ENCODE measurements at regions not wholly inside any gene's neighbourhood (a gene's known extent, or its start where the extent isn't known, plus 50 kb on each side); places are given as distances from the start of the nearest gene placed in this dataset.

DNA sequence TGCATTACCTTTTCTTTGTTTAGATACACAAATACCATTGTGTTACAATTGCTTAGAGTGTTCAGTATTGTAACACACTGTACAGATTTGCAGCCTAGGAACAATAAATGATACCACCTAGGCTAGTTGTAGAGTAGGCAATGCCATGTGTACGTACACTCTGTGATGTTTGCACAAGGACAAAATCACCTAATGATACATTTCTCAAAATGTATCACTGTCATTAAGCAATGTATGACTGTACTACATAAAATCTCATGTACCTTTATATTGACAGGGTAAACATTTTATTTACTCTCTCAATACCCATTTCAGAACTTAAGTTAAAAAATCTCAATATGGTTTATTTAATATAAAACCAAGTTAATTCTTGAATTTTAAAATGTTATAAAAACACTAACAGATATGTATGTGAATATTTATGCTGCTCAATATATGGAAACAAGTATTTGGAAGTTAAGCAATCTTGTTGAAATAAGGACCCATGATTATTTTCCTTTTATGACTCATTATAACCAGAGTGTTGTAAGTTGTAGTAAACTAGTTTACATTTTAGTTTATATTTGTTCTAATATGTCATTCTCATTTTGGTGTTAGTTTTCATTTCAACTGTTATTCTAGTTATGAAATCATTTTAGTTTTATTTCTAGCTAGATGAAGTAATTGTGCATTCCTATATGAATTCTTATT, 409.2 kb downstream of the TLL1 start:
- Histone ChIP-seq H3K27me3 (replicated peaks; ENCODE audit: control insufficient read depth, insufficient read depth, low read length) (no peaks in the 10 kb centered on the region), H3K4me3 (ENCODE audit: low read depth, low read length) (no peak overlapping the region), H3K36me3 (ENCODE audit: control insufficient read depth, insufficient read depth, low read length) (no peaks in the 10 kb centered on the region), H3K4me1 (no peaks in the 10 kb centered on the region), H3K9me3 (no peaks in the 10 kb centered on the region)
- Mint-ChIP-seq H3K27ac (ENCODE audit: unreplicated experiment) (no peak overlapping the region), H3K4me3 (ENCODE audit: unreplicated experiment) (no peak overlapping the region), H3K27me3 (ENCODE audit: insufficient read depth, unreplicated experiment) (no peaks in the 10 kb centered on the region), H3K4me1 (ENCODE audit: low read depth, unreplicated experiment) (no peaks in the 10 kb centered on the region), H3K36me3 (ENCODE audit: insufficient read depth, unreplicated experiment) (no peaks in the 10 kb centered on the region), H3K9me3 (ENCODE audit: unreplicated experiment) (no peaks in the 10 kb centered on the region)
- no peak for DNase-seq
- ChIA-PET CTCF (no interaction called here), POLR2A (no interaction called here)
- no TSS peak for BruUV-seq (replicated peaks)
- intact Hi-C loops (cut with micrococcal nuclease; ENCODE audit: unreplicated experiment), result no loop called here
- TF ChIP-seq, protein P1, sequence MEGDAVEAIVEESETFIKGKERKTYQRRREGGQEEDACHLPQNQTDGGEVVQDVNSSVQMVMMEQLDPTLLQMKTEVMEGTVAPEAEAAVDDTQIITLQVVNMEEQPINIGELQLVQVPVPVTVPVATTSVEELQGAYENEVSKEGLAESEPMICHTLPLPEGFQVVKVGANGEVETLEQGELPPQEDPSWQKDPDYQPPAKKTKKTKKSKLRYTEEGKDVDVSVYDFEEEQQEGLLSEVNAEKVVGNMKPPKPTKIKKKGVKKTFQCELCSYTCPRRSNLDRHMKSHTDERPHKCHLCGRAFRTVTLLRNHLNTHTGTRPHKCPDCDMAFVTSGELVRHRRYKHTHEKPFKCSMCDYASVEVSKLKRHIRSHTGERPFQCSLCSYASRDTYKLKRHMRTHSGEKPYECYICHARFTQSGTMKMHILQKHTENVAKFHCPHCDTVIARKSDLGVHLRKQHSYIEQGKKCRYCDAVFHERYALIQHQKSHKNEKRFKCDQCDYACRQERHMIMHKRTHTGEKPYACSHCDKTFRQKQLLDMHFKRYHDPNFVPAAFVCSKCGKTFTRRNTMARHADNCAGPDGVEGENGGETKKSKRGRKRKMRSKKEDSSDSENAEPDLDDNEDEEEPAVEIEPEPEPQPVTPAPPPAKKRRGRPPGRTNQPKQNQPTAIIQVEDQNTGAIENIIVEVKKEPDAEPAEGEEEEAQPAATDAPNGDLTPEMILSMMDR (IDR thresholded peaks at IDR 0.05; ENCODE audit: insufficient read depth in 1 of 2, low read depth in 1 of 2, low read length in 1 of 2, severe bottlenecking in 1 of 2, unreplicated experiment in 1 of 2), result no peak

DNA sequence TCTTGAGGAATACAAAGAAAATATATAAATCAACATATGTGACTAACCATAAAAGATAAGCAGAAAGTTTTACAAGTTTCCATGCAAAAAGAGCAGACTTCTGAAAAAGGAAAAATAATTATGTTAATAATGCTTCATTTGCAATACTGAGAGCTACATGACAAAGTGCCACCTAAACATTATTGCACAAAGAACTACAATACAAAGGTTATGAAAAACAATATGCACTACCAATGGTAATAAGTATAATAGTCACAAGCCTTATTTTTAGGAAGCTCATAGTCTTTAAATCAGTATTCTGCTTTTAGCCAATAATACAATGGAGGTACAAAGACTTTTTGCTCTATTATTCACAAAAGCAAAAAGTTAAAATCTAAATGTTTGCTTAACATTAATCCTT, 411.2 kb downstream of the TLL1 start:
- Histone ChIP-seq H3K36me3 (ENCODE audit: control insufficient read depth, insufficient read depth, low read length) (no peaks in the 10 kb centered on the region), H3K4me1 (no peaks in the 10 kb centered on the region), H3K9me3 (no peaks in the 10 kb centered on the region), H3K27me3 (replicated peaks; ENCODE audit: control insufficient read depth, insufficient read depth, low read length) (no peaks in the 10 kb centered on the region), H3K4me3 (ENCODE audit: low read depth, low read length) (no peak overlapping the region)
- ChIA-PET CTCF (no interaction called here), POLR2A (no interaction called here)
- intact Hi-C loops (cut with micrococcal nuclease; ENCODE audit: unreplicated experiment), result no loop called here
- BruUV-seq (replicated peaks), result no TSS peak
- DNase-seq, result no peak
- no peaks in the 10 kb centered on the region for H3K27me3 Mint-ChIP-seq (ENCODE audit: insufficient read depth, unreplicated experiment)
- no peaks in the 10 kb centered on the region for H3K4me1 Mint-ChIP-seq (ENCODE audit: low read depth, unreplicated experiment)
- TF ChIP-seq, protein P1 (IDR thresholded peaks at IDR 0.05; ENCODE audit: insufficient read depth in 1 of 2, low read depth in 1 of 2, low read length in 1 of 2, severe bottlenecking in 1 of 2, unreplicated experiment in 1 of 2), result no peak
- H3K27ac Mint-ChIP-seq (ENCODE audit: unreplicated experiment), result no peak overlapping the region
- H3K9me3 Mint-ChIP-seq (ENCODE audit: unreplicated experiment), result no peaks in the 10 kb centered on the region
- no peaks in the 10 kb centered on the region for H3K36me3 Mint-ChIP-seq (ENCODE audit: insufficient read depth, unreplicated experiment)
- no peak overlapping the region for H3K4me3 Mint-ChIP-seq (ENCODE audit: unreplicated experiment)

DNA sequence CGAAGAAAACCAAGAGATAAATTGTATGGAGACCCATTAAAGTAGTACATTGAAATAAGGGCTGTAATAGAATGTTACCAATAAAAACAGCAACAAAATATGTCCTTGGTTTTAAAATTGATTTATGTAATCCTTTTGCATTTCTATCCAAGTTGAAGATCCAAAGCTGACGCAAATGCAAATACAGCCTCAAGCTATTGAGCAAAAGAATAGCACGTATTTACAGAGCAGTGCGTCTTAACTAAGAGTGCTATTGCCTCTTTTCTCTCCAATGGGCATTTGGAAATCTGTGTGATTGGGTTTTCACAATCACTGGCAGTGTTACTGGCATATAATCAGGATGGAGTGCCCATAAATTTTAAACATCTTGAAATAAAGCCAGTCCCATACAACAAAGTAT, 417.4 kb downstream of the TLL1 start:
- BruUV-seq (replicated peaks), result no TSS peak
- no peak for DNase-seq
- Histone ChIP-seq H3K27me3 (replicated peaks; ENCODE audit: control insufficient read depth, insufficient read depth, low read length) (no peaks in the 10 kb centered on the region), H3K36me3 (ENCODE audit: control insufficient read depth, insufficient read depth, low read length) (no peaks in the 10 kb centered on the region), H3K9me3 (no peaks in the 10 kb centered on the region), H3K4me1 (no peaks in the 10 kb centered on the region), H3K4me3 (ENCODE audit: low read depth, low read length) (no peak overlapping the region)
- intact Hi-C loops (cut with micrococcal nuclease; ENCODE audit: unreplicated experiment), result no loop called here
- ChIA-PET POLR2A (no interaction called here), CTCF (no interaction called here)
- Mint-ChIP-seq H3K27me3 (ENCODE audit: insufficient read depth, unreplicated experiment) (no peaks in the 10 kb centered on the region), H3K27ac (ENCODE audit: unreplicated experiment) (no peak overlapping the region), H3K4me3 (ENCODE audit: unreplicated experiment) (no peak overlapping the region), H3K4me1 (ENCODE audit: low read depth, unreplicated experiment) (no peaks in the 10 kb centered on the region), H3K36me3 (ENCODE audit: insufficient read depth, unreplicated experiment) (no peaks in the 10 kb centered on the region), H3K9me3 (ENCODE audit: unreplicated experiment) (no peaks in the 10 kb centered on the region)
- TF ChIP-seq, protein P1 (IDR thresholded peaks at IDR 0.05; ENCODE audit: insufficient read depth in 1 of 2, low read depth in 1 of 2, low read length in 1 of 2, severe bottlenecking in 1 of 2, unreplicated experiment in 1 of 2), result no peak
